Suppressor macrophage treated with lipopolysaccharide for 1 hour (primary cell): ENCODE measurements at regions not wholly inside any gene's neighbourhood (a gene's known extent, or its start where the extent isn't known, plus 50 kb on each side); places are given as distances from the start of the nearest gene placed in this dataset.

Experiments
- DNase-seq, 3 donors: peaks; one replicate each; pipeline ENCODE4 v3.0.0-alpha.2; 2020 to 2022

GRCh38 chr3:54071601-54072000 is 50.8 kb upstream of the CACNA2D3 start:
- DNase-seq, result no peak

- DNase-seq, result no peak
Observed at GRCh38 chr3:54069961-54070360, 52.4 kb upstream of the CACNA2D3 start.

- peak in 1 of 3 donors; percentile 13 for DNase-seq
Observed at GRCh38 chr3:54067055-54067698, 55.2 kb upstream of the CACNA2D3 start.

GRCh38 chr3:54066253-54066652 is 56.1 kb upstream of the CACNA2D3 start:
- no peak for DNase-seq

GRCh38 chr3:54065586-54065985 is 56.8 kb upstream of the CACNA2D3 start:
- DNase-seq, result no peak

- no peak for DNase-seq
Observed at GRCh38 chr3:54065140-54065539, 57.2 kb upstream of the CACNA2D3 start.

- DNase-seq, result no peak
Observed at GRCh38 chr3:54064486-54064885, 57.9 kb upstream of the CACNA2D3 start.

- DNase-seq, result no peak
Observed at GRCh38 chr3:54062546-54062945, 59.8 kb upstream of the CACNA2D3 start.

- no peak for DNase-seq
Observed at GRCh38 chr3:54056521-54056920, 65.8 kb upstream of the CACNA2D3 start.

GRCh38 chr3:54053882-54054281 is 68.5 kb upstream of the CACNA2D3 start:
- DNase-seq, result no peak

GRCh38 chr3:54053211-54053610 is 69.1 kb upstream of the CACNA2D3 start:
- no peak for DNase-seq

GRCh38 chr3:54047568-54047967 is 74.8 kb upstream of the CACNA2D3 start:
- no peak for DNase-seq

- no peak for DNase-seq
Observed at GRCh38 chr3:54046641-54047214, 75.6 kb upstream of the CACNA2D3 start.

GRCh38 chr3:54045061-54045815 is 77.1 kb upstream of the CACNA2D3 start:
- DNase-seq, result no peak

- DNase-seq, result no peak
Observed at GRCh38 chr3:54042259-54042823, 80.0 kb upstream of the CACNA2D3 start.

GRCh38 chr3:54040476-54040875 is 81.9 kb upstream of the CACNA2D3 start:
- DNase-seq, result no peak

- no peak for DNase-seq
Observed at GRCh38 chr3:54038391-54038790, 84.0 kb upstream of the CACNA2D3 start.

- no peak for DNase-seq
Observed at GRCh38 chr3:54036543-54036942, 85.8 kb upstream of the CACNA2D3 start.

- no peak for DNase-seq
Observed at GRCh38 chr3:54034971-54035370, 87.4 kb upstream of the CACNA2D3 start.

- no peak for DNase-seq
Observed at GRCh38 chr3:54033761-54034160, 88.6 kb upstream of the CACNA2D3 start.

- DNase-seq, result no peak
Observed at GRCh38 chr3:54032598-54032997, 89.8 kb upstream of the CACNA2D3 start.

- no peak for DNase-seq
Observed at GRCh38 chr3:54028372-54028771, 94.0 kb upstream of the CACNA2D3 start.

GRCh38 chr3:54026543-54026942 is 95.8 kb upstream of the CACNA2D3 start:
- no peak for DNase-seq

GRCh38 chr3:54021071-54021470 is 101.3 kb upstream of the CACNA2D3 start:
- no peak for DNase-seq
